Left cardiac atrium (tissue), 4 donors: ENCODE measurements at regions not wholly inside any gene's neighbourhood (a gene's known extent, or its start where the extent isn't known, plus 50 kb on each side); places are given as distances from the start of the nearest gene placed in this dataset.
A peak's percentile ranks its signal among the peaks of the same experiment; 100 is the strongest.
"Not testable (repeated sequence)": the region's sequence is repeated elsewhere in the genome, so short reads cannot be mapped to it uniquely, and the experiment has no call there.

Source experiments
- ATAC-seq, 2 donors: fragments of 200-7000 bp; cut with Tn5 transposase; one replicate each; pipeline ENCODE4 v1.9.1; 2020; ENCODE audit warnings: mild to moderate bottlenecking in 2 of 2, moderate library complexity in 2 of 2
- DNase-seq: peaks from one replicate; pipeline ENCODE4 v3.0.0-alpha.2; 2020
- intact Hi-C, 2 donors: fragments of 100-400 bp; cut with DNase I; formaldehyde crosslinking; loops; one replicate each; pipeline versions ENCODE4 v1.14.1 to v1.15.1; 2022 to 2023
- donor health status: DM: no; HTN: yes; CAD: no.
- donor health status: DM: no; HTN: yes; CAD: no; lungs with severe emphysema.
- donor health status: DM: yes; HTN: yes; CAD: no.
- donor health status: Dilated cardiomyopathy.

- no peak for DNase-seq
- intact Hi-C loops, result no loop called here
- no peak for ATAC-seq
Measured at GRCh38 chr17:63275971-63276745, 169.9 kb downstream of the CYB561 start.

DNA sequence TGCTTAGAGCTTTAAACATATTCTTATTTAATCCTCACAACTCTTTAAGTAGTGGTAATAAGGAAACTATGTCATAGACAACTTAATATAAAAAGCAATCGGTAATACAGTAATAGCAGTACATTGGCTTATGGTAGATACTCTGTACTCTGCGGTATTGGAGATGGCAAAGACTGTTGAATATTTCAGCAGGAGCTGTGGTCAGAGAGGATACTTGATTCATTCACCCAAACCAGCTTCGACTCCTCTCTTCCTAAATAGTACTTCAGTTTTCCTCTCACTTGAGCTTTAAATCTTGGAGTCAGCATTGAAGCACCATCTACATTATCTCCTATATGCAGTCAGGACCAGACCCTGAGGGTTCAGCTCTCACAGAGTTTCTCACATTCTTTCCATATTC is 169.3 kb downstream of the CYB561 start:
- DNase-seq (no peak), ATAC-seq (no peak)
- intact Hi-C loops, result no loop called here

GRCh38 chr17:63277629-63278028 is 168.5 kb downstream of the CYB561 start:
- DNase-seq (no peak), ATAC-seq (no peak)
- intact Hi-C loops, result no loop called here

GRCh38 chr17:63278728-63279442 is 167.2 kb downstream of the CYB561 start:
- intact Hi-C loops, result no loop called here
- no peak for ATAC-seq
- DNase-seq, result no peak

DNA sequence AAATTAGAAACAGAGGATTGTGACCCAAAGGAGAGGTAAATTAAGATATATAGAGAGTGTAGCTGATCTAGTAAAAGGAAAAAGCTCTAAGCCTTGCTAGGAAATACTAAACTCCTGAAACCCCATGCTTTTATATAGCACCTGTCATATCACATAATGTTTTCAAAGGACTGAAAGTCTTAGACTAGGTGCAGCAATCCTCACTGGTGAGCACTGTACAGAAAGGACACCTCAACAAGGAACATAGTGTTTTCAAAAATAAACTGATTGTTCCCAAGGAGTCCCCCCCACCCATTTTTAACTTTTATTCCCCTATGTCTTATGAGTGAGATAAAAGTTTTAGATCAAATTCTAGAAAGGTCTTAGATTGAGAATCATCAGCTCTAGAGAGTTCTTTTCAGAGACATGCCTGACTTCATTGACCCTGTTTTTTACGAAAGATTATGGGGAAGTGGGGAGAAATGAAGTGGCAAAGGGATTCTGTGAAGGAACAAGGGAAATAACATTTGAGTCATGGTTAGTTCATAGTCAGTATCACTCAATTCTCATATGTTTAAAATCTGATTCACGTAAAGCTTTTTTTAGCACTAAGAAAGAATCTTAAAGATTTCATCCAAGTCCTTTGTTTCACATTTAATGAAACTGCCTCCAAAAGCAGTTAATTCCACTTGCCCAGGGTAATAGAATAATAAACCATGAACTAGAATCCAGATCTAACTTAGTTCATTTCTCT is 166.4 kb downstream of the CYB561 start:
- intact Hi-C loops, result no loop called here
- no peak for ATAC-seq
- no peak for DNase-seq

DNA sequence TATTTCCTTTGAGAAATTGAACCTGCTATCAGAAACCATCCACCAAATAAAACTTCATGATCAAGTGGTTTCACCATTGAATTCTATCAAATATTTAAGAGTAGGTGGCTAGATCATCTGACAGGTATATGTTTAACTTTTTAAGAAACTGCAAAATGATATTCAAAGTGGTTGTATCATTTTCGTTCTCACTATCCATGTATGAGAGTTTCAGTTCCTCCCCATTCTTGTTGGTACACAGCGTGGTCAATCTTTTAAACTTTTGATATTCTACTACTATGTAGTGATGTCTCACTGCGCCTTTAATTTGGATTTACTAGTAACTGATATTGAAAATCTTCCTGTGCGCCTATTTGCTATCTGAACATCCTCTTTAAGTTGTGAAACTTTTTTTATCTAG is 163.7 kb downstream of the CYB561 start:
- ATAC-seq, result no peak
- intact Hi-C loops, result no loop called here
- DNase-seq, result no peak

GRCh38 chr17:63285551-63285950 is 160.6 kb downstream of the CYB561 start:
- ATAC-seq (no peak), DNase-seq (no peak)
- intact Hi-C loops, result no loop called here

- intact Hi-C loops, result no loop called here
- no peak for DNase-seq
- ATAC-seq, result no peak
Measured at GRCh38 chr17:63286254-63286653, 159.9 kb downstream of the CYB561 start.

GRCh38 chr17:63287006-63287405 is 159.1 kb downstream of the CYB561 start:
- DNase-seq, intact Hi-C loops, ATAC-seq: not testable (repeated sequence)

GRCh38 chr17:63289931-63290330 is 156.2 kb downstream of the CYB561 start:
- ATAC-seq (no peak), DNase-seq (no peak)
- intact Hi-C loops, result no loop called here

GRCh38 chr17:63290351-63290750 is 155.8 kb downstream of the CYB561 start:
- DNase-seq (no peak), ATAC-seq (no peak)
- intact Hi-C loops, result no loop called here

DNA sequence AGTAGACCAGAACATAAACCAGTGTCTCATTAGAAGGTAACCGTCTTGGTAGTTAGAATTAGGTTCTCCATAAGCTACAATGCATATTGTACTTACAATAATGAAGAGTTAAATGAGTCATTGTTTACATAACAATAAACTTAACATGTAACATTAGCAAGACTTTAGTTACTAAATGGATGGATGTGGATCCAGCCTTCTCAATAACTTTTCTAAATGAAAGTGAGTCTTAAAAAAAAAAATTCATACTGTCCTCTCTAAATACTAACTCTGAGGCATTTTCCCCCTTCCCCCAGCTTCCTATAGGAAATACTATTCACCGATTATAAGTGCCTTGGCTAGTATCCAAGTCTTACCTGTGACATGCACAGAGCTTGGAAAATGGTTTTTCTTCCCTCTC is 155.3 kb downstream of the CYB561 start:
- DNase-seq (no peak), ATAC-seq (no peak)
- intact Hi-C loops, result no loop called here

- DNase-seq, result no peak
- intact Hi-C loops, result no loop called here
Measured at GRCh38 chr17:63291258-63291657, 154.8 kb downstream of the CYB561 start.

DNA sequence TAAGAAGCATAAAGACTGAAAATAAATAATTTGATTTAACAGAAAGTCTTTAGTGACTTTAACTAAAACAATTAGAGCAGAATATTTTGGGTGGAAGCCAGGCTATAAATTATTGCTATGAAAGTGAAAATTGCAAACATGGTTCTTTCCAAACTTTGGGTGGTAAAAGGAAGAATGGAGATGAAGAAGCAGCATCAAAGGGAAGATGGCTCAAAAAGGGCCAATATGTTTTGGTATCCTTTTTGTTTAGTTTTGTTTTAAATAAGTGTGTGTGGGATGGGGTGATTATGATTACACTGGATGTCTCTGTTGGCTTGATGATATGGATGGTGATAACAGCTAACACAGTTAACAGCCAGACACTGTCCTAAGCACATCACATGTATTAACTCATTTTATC is 153.7 kb downstream of the CYB561 start:
- ATAC-seq (no peak), DNase-seq (no peak)
- intact Hi-C loops, result no loop called here

More at GRCh38 chr17:63291258-63291657, 154.8 kb downstream of the CYB561 start:
- no peak for ATAC-seq

GRCh38 chr17:63293323-63294075 is 152.6 kb downstream of the CYB561 start:
- ATAC-seq, result peak in 1 of 2 donors; percentile 85
- no peak for DNase-seq
- intact Hi-C loops, result no loop called here

DNA sequence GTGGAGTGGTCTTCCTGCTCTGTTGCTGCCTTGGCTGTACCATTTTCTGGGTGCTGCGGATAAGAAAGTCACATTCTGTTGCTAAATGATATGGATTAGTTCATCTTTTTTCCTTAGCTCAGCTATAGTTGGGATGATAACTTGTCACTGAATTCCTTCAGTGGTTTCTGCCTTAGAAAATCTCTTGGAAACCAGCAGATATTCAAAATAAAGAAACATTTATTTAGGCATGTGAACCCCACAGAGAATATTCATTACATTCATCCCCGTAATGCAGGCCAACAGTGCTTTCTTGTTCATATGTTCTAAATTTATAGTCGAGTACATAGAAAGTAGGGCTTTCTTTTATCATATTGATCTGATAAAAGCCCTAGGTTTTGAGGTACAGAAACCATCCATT is 151.3 kb downstream of the CYB561 start:
- intact Hi-C loops, result no loop called here
- ATAC-seq (no peak), DNase-seq (no peak)

DNA sequence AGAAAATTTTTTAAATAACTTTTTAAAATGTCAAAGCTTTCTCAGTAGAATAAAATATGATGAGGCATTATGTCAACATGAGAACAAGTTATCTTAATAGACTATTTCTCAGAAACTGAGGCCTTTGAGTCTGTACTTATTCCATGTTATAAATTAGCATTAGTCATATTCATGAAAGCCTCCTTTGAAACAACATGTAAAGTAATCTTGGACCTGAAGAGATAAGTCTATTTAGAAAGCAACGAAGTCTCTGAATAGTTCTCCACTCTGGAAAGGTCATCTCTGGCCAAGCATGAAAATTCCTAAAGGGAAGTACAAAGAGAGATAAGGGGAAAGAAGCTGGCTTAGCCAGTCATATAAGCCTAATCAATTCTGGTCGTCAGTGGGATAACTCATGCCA is 150.8 kb downstream of the CYB561 start:
- DNase-seq (no peak), ATAC-seq (peak in 1 of 2 donors; percentile 79)
- intact Hi-C loops, result no loop called here

DNA sequence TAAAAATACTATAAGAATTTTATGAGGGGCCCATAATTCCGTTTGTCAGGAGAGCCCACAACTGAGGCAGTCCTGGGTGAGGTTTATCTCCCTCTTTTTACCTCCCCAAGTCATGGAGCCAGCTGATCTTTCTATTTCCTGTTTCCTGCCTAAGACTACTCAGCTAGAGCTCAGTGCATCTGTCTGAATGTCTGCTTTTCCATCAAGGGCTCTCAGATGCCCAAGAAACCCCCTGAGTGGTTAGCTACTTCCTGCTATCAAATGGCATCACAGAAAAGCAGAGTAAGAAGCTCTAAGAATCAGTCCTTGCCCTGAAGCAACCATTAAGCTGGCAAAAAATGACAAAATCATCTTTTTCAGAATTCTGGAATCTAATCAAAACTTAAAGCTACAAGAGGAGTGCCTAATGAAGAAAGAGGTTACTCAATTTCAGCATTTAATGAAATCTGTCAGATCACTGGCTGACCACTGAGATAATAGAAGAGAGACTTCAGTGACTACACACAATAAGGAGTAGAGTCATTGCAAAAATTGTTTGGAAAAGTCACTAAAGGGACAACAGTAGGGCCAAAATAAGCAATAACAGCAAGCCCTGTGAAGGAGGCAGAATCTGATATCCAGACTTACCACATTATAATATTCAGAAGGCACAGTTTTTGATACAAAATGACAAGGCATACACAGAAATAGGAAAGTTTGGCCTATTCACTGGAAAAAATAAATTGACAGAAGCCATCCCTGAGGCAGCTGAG is 150.1 kb downstream of the CYB561 start:
- ATAC-seq (no peak), DNase-seq (no peak)
- intact Hi-C loops, result no loop called here

- DNase-seq, intact Hi-C loops, ATAC-seq: not testable (repeated sequence)
Measured at GRCh38 chr17:63298916-63299315, 147.2 kb downstream of the CYB561 start.
